KBM-7 (cell line): ENCODE measurements at regions not wholly inside any gene's neighbourhood (a gene's known extent, or its start where the extent isn't known, plus 50 kb on each side); places are given as distances from the start of the nearest gene placed in this dataset.

Source experiments
- DNase-seq: peaks from one replicate; pipeline ENCODE4 v3.0.0-alpha.2; 2015
- in situ Hi-C: fragments of 300-500 bp; cut with MboI; formaldehyde crosslinking; loops from 2 replicates; pipeline ENCODE4 v1.14.3; 2020; ENCODE audit warnings: low sequenced_read_pairs, low pct_unique_long_range_greater_than_20kb, mixed read lengths

- in situ Hi-C loops = no loop called here
- no peak for DNase-seq
Measured at GRCh38 chr3:145522893-145523651, 637.9 kb downstream of the PLOD2 start.

DNA sequence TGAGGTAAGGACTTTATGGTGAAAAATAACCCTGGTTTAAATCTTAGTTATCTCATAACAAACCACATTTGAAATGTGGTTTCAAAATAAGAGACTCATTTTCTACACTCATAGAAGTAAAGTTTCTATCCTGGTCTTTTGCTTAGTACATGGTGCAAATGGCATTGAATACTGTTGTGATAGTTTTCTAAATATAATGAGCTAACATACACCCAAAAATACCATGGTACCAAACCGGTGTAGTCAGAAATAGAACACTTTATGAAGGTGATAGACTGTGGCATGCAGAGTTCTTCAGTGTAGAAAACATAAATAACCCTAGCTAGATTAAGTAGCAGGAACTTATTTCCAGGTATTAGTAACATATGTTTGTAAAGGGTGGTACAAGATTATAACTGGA is 629.4 kb downstream of the PLOD2 start:
- in situ Hi-C loops = no loop called here

GRCh38 chr3:145533696-145534095 is 627.3 kb downstream of the PLOD2 start:
- in situ Hi-C loops = no loop called here
- DNase-seq = no peak

More for the DNA sequence above, 629.4 kb downstream of the PLOD2 start:
- DNase-seq = no peak

DNA sequence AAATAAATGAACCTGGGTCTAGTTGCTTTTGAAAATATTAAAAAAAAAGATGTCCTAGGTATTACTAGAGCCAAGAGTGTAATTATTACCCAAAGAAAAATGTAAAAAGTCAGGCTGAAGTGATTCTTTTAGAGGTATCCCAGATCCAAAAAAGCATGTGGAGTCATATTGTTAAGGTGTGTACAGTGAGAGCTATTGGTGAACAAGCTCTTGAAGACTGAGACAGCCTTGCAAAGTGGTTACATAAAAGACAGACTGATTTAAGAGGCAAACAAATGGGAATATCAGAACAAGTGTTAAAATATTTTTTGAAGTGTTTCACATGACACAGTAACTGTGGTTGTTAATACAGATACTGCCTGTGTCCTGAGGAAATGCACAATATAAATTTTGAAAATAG is 624.5 kb downstream of the PLOD2 start:
- no peak for DNase-seq
- in situ Hi-C loops = no loop called here

- DNase-seq = no peak
- in situ Hi-C loops = no loop called here
Measured at GRCh38 chr3:145550522-145550921, 610.5 kb downstream of the PLOD2 start.

DNA sequence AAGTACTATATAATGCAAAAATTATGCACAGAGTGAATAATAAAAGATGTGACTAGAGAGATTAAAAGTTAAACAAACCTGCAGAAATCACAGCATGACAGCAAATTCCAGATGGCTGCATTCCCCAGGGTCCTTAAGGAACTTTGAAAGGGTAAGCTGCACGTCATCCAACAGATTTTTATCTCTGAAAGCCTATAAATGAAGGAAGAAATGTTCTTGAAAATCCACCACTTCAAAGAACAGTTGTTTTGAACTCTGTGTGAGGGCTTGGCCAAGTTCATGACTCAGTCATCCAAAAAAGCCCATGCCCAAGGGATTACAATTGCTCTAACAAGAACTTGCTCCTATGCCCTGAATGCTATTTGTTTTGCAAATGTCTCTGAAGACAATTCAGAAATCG is 603.6 kb downstream of the PLOD2 start:
- DNase-seq = no peak
- in situ Hi-C loops = no loop called here

- DNase-seq = no peak
- in situ Hi-C loops = no loop called here
Measured at GRCh38 chr3:145578471-145578870, 582.5 kb downstream of the PLOD2 start.

GRCh38 chr3:145581694-145582093 is 579.3 kb downstream of the PLOD2 start:
- DNase-seq = no peak
- in situ Hi-C loops = no loop called here

GRCh38 chr3:145604851-145605250 is 556.1 kb downstream of the PLOD2 start:
- DNase-seq = no peak
- in situ Hi-C loops = no loop called here

DNA sequence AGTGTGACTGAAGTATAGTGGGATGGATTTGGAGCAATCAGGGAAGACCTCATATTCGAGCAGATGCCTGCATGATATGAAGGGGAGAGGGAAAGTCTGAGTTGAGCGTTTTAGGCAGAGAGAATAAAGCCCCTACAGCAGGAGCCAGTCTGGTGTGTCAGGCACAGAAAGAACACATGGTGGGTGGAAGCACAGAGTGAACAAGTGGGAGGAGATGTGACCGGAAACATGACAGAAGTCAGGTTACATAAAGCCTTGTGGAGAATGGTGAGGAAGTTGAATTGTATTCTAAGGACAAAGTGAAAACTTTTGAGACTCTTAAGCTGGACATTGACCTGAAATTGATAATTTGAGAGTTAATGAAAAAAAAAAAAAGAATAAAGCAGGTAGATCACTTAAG is 541.0 kb downstream of the PLOD2 start:
- DNase-seq = peak; percentile 2
- in situ Hi-C loops = no loop called here

GRCh38 chr3:145620486-145620885 is 540.5 kb downstream of the PLOD2 start:
- in situ Hi-C loops = no loop called here

GRCh38 chr3:145623349-145623748 is 537.6 kb downstream of the PLOD2 start:
- DNase-seq = no peak
- in situ Hi-C loops = no loop called here

More at GRCh38 chr3:145620486-145620885, 540.5 kb downstream of the PLOD2 start:
- DNase-seq = no peak

DNA sequence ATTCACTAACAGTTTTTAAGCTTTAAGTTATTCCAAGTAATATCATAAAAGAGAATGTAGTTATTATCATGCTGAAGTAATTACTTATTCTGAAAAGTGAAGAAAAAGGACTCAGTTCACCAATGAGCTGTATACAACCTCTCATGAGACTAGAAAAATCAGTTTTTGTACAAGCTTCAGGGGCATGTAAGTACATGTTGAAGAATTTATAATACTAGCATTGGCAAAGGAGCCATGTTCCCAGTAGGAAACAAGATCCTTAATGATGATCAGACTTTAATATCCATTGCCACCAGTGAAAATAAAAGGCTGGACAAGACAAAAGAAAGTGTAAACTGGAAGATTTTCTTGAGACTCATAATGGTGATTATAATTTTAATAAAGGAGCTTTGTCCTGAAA is 532.8 kb downstream of the PLOD2 start:
- no peak for DNase-seq

DNA sequence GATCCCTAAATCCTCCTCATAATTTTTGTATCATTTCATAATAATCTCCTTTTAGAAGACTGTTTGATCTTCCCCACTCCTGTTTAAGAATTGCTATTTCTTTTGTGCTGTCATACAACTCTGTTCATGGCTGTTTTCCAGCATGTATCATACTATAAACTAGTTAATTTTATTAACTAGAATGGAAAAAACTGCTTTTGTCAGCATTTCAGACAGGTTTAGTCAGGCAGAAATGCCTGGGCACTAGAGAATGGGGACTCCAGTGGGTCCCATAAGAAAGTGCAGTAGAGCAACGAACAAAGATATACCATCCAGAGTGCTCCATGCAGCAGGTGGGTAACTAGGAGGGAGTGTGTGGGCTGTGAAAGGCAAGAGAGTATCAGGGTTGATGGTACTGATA is 523.9 kb downstream of the PLOD2 start:
- in situ Hi-C loops = no loop called here

More for the DNA sequence above, 532.8 kb downstream of the PLOD2 start:
- in situ Hi-C loops = no loop called here

DNA sequence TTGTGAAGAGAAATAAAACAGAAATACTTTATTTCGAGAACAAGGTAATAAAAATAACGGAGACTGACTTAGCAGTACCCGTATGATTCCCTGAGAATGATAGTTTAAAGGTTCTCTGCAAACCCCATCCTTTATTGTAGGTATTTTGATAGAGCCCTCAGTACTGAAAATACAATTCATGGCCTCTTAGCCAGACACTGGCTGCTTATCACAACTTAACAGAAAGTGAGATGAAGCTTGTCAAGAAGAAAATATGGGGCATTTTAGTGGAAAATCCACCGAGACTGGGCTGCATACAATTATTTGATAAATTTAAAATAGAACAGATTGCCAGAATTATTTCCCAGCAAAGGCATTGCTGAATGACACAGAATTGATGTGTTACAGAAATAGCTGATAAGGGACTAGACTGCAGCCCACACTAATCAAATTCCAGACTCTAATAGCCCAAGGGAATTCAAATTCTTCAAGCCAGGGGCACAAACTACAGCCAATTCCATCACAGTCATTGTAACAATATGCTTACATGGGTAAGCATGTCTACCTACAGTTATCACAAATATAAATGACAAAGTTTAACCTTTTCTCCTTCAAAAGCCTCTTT is 521.9 kb downstream of the PLOD2 start:
- DNase-seq = no peak
- in situ Hi-C loops = no loop called here

More for the DNA sequence above, 523.9 kb downstream of the PLOD2 start:
- DNase-seq = no peak

DNA sequence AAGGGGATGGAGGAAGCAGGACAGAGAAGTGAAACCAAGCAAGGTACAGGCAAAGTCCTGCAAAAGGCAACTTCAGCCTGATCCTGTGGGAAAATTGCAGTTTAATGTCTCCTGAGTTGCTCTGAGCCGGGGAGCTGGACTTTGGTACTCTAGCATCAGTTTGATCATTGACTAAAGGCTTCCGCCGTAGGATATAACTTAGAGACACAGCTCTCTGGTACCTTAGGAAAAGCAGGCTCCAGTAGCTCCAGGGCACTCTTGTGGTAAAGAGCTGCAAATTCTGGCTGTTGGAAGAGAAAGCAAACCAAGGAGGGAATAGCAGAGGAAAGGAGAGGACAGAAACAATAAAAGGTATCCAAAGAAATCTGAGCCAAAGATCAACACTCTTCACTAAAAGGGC is 521.1 kb downstream of the PLOD2 start:
- no peak for DNase-seq
- in situ Hi-C loops = no loop called here

GRCh38 chr3:145648396-145648795 is 512.6 kb downstream of the PLOD2 start:
- no peak for DNase-seq
- in situ Hi-C loops = no loop called here

DNA sequence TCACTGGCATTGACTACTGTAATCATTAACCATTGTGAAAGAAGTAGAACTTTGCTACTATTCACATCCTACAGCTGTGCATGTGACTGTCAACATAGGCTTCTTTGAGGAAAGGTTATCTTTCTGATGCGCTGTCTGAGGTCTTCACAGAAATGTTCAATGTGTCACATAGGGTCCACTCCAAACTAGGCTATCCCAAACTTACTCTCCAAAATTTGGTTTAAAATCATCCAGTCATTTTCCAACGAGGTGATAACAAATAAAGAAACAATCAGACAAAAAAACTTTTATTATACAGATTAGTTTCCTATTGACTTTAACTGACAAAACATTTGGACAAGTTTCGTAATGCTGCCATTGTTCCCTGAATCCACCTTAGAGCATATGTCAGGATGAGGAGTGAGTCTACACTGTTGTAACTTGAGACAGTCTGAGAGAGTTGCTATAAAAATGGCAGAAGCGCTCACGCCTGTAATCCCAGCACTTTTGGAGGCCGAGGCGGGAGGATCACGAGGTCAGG is 511.6 kb downstream of the PLOD2 start:
- no peak for DNase-seq
- in situ Hi-C loops = no loop called here

DNA sequence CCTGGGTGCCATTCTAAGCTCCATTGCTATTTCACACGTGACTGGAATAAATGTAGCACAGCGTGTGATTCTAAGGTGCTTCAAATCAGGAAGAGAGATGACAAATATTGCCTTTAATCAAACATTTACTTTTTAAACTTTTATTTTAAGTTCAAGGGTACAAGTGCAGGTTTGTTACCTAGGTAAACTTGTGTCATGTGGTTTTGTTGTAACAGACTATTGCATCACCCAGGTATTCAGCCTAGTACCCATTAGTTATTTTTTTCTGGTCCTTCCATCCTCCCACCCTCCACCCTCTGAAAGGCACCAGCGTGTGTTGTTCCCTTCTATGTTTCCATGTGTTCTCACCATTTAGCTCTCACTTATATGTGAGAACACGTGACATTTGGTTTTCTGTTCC is 510.8 kb downstream of the PLOD2 start:
- DNase-seq = no peak
- in situ Hi-C loops = no loop called here

DNA sequence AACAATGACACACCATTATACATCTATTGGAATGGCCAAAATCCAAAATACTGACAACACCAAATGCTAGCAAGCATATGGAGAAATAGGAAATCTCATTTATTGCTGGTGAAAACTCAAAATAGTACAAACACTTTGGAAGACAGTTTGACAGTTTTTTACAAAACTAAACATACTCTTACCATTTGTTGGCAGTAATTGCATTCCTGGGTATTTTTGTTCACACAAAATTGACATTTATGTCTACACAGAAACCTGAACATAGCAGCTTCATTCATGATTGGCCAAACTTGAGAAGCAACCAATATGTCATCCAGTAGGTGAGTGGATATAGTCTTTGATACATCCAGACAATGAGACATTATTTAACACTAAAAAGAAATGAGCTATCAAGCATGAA is 489.9 kb downstream of the PLOD2 start:
- no peak for DNase-seq
- in situ Hi-C loops = no loop called here

- in situ Hi-C loops = no loop called here
- DNase-seq = no peak
Measured at GRCh38 chr3:145673838-145674237, 487.1 kb downstream of the PLOD2 start.
